ENCODE measurements at regions not wholly inside any gene's neighbourhood (a gene's known extent, or its start where the extent isn't known, plus 50 kb on each side); places are given as distances from the start of the nearest gene placed in this dataset.

DNA sequence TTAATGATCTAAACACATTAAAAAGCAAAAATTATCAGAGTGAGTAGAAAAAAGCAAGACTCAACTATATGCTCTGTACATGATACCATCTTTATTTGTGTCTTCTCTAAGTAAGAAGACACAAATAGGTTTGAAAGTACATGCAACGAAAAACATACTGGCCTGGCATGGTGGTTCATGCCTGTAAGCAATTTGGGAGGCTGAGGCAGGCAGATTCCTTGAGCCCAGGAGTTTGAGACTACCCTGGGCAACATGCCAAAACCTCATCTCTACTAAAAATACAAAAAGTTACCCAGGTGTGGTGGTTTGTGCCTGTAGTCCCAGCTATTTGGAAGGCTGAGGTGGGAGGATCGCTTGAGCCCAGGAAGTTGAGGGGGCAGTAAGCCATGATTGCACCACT lies 78.1 kb upstream of the TOMM7 start:
- TF ChIP-seq CTCF (IDR thresholded peaks at IDR 0.05) (no peak), POLR2A (IDR thresholded peaks at IDR 0.05) (no peak)

All from esophagus squamous epithelium (tissue), 4 donors.